GM19452 (cell line): ENCODE measurements at regions not wholly inside any gene's neighbourhood (a gene's known extent, or its start where the extent isn't known, plus 50 kb on each side); places are given as distances from the start of the nearest gene placed in this dataset.

Source experiments
- ATAC-seq: cut with Tn5 transposase; IDR thresholded peaks from one replicate; pipeline ENCODE4 v1.9.1; 2021; ENCODE audit not compliant: unreplicated experiment

DNA sequence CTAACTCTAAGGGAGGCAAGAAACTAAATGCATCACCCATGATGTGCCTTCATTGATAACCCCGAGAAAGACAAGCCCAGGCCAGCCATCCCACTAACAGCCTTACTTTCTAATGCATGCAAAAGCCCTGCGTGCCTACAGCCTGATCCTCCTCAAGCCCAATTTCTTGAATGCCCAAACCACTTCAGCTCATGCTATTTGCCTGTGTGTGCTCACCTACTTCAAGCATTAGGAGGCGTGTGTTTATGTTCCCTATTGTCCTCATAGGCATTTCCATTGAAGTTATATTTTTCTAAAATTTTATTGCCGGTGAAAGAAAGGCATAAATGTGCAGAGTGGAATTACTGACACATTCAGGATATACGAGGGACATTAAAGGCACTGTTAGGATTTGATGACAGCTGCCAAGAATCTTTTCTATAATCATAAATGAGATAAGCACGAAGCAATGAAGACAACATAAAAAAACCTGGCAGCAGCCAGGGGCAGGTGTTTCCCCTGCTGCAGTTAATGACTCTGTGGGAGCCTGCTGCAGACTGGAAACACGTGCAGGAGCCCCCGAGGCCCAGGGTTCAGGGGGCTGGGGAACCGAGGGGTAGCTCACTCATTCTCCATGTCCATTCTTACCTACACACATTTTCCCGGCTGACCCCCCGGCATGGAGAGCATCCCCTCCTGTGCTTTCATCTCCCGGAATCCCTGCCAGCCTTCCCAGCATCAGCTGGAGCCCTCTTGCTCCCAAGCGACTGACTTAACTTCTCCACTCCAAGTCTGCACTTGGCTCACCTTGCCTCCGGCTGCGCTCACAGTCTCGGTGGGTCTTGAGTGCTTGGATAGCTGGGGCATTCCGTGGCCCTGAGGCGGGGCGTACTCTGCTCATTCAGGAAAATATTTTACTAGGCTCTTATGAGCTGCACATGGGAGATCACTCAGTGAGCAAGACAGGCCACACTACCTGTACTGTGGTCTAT lies 292.3 kb upstream of the SIX2 start:
- no peak for ATAC-seq

DNA sequence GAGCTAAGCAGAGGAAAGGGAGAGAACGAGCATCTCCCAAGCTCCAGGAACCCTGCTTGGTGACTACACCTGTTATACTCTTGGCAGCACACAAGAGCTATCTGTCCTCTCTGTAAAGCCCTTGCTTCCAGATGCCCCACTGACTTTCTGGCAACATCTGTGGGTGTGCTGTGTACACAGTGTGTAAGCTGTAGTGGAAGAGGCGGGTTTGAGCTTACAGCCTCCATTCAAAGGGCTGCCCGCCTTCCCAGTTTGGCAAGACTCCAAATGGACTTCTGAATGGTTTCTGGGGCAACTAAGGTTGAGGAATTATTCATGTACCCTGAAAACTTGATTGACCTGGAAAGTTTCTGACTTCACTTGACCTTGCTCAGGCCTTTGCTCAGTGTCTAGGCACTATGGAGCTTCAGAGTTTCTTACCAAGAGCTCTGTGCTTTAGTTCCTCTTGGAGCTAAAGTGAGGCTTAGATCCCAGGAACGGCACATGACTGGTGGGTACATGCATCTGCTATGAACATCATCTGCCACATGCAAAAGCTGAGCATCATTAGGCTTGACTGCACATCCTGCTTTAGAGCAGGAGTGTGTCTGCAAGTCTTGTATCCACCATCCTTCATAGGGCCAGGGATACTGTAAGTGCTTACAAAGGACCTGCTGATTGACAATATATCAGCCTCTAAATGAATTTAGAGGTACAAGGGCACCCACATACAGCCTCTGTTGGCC lies 290.9 kb upstream of the SIX2 start:
- no peak for ATAC-seq

DNA sequence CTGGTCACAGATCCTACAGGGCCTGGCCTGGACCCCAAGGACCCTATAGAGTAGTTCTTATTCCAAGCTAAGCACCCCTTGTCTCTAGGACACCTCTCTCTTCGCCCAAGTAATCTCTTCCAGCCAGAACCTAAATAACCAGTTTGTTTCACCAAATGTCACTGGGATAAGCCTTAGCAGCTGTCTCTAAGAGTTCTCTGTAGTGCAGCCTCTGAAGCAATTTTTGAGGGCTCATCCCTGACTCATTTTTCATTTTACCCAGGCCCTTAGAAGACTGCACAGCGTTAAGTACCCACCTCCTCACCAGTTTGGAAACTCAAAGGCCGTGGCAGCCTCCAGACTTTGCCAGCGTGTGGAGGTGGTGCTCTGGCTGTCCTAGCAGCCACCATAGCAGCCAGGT lies 290.1 kb upstream of the SIX2 start:
- no peak for ATAC-seq

DNA sequence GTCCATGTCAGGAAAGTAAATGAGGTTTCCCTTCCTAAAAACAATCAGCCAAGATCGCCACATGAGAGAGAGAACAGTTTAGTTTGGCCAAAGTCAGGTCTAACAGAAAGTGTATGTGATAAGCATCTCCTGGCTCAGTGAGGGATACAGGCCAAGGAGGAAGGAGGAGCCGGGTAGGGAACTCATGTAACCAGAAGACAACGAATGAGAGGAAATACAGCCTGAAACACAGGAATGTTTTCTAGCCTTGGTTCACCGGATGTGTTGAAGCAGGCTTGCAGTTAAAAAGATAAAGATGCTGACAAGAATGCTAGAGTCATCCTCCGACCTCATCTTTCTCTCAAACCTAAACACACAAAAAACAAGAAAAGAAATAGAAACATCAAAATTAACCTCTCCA lies 283.9 kb upstream of the SIX2 start:
- no peak for ATAC-seq

DNA sequence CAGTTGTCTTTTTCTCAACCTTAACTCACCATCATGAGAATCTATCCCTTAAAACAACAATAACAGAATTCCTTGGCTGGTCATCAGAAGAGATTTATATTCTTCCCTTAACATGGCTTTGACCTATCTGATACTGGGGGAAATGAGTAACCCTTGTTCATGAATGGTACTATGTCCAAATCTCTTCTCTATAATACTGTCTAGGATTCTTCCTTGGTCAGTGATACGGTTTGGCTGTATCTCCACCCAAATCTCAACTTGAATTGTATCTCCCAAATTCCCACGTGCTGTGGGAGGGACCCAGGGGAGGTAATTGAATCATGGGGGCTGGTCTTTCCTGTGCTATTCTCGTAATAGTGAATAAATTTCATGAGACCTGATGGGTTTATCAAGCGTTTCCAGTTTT lies 282.0 kb upstream of the SIX2 start:
- no peak for ATAC-seq

DNA sequence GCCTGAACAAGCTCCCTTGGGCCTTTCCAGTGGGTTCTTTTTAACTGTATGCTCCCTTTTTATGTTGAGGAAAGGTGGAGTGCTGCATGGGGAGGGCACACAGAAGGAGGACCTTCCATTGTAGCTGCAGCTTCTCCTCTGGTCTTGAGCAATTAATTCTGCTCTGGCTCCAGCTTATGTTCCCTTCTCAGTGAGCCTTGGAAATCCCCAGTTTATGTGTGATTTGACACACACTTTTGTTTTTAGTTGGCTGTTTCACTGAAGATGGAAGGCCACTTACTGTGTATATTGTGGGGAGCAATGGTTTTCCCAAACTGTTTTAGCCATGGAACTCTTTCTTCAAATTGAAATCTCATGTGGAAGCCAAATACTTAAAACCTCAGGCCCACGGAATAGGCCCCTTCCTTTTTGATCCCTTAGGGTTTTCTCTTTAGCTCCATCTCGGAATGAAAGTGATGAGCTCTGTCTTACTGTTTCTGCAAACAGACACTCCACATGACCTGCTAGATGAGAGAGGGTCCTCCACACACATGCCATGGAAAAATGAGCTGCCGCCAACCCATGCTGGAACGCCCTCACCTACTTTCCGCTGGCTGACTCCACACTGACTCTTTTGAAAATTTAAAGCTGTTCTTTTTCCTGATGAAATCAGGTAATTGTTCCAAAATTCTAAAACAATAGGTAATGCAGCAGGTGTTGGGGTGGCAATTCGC lies 280.9 kb upstream of the SIX2 start:
- ATAC-seq: no peak

DNA sequence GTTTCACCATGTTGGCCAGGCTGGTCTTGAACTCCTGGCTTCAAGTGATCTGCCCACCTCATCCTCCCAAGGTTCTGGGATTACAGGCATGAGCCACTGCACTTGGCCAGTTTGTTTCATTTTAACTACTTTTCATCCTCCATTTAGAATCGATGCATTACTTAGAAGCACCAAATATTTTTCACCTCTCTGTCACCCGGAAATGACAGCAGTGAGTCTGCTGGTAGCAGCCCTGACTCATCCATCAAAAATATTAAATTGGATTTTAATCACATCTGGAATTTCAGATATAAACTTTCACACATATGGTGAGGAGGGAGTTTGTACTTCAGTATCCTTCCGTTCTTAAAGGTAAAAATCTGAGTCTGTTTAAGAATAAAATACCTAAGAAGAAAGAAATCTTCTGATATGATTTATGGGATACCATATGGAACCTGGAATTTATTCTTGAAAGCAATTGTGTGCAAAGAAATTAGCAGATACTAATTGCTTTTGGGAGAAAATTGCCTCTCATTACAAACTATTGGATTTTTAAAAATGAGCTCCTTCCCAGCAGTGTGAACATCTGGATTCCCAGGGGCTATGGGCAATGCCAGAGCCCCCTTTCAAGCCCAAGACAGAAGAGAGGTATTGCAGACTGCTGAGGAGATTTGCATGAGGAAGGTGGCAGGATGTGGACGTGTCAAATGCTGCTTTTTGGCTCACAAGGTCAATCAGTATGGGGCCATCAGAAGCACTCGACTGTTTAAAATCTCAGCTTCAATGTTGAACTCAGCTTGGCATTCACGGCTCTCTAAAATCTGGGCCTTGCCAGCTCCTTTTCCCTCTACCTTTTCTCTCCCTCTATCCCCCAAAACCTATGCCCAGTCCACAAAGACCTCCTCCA lies 279.5 kb upstream of the SIX2 start:
- ATAC-seq: no peak

DNA sequence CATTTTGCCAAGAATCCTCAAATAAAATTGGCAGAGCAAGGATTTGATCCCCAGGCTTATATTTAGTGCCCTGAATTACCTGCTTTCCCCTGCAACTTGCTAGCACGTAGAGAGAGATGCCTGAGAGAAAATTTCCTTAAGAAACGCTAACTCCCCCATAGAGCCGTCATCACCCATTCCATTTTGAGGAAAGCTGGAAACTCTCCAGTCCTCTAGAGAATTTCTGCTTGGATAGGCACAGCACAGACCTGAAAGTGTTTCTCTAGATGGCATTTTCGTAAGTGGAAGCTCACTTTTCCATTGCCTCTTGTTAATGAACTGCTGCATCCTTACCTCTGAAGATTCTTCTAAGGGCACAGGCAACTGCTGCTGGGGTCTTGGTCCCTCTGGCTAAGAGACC lies 277.8 kb upstream of the SIX2 start:
- no peak for ATAC-seq

DNA sequence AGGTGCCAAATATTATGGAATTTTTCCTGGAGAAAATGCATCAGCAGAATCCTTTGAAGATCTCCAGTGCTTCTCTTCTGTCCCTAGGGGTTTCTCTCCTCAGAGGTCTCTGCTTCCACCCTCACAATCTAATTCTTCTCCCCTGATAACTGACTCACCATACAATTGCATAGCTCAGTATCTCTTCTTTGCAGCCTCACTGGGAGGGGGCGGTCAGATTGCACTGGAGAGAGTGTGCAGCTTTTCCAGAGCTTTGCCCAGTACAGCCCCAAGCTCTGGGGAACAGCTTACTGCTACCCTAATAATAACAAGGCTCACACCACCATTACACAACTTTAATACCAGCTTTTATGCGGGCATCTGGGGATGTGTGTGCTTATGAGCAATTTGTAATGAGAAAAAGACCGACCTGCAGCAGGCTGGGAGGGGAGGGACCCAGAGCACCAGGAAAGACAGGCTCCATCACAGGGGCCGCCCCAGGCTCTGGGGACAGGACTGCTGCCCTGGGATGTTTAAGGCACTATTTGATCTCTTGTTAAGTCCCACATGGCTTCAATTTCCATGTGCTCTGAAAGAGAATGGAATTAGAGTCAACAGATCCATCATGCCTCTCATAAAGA lies 276.6 kb upstream of the SIX2 start:
- ATAC-seq: no peak

DNA sequence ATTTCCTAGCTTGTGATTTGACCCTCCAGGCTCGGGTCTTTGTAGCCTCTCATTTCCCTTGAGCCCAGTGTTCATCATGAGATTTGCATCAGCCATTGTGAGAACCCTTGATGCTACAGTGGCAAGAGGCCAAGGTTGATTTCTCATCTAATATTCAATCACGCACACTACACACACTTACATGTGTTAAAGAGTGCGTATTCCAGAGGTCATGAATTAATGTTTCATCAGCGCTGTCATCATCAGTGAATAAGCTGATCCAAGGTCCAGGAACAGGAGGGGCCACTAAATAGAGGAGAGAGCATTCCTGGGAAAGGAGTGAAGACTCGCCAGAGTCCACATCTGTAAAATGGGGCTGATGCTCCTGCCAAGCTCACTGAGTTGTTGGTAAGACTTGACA lies 276.1 kb upstream of the SIX2 start:
- ATAC-seq: no peak

DNA sequence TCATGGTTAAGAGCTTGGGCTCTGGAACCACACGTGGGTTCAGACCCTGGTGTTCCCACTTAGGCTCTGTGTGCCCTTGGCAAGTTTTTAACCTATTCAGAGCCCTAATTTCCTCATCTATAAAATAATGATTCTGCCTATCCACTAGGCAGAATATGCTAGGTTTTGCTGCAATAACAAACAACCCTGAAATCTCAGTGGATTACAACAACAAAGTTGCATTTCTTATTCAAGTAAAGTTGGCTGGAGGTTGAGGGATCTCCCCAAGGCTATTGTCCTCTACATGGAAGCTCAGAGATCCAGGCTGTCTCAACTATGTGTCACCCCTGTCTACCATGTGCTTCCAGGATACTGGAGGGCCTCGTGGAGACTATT lies 275.4 kb upstream of the SIX2 start:
- ATAC-seq: no peak

DNA sequence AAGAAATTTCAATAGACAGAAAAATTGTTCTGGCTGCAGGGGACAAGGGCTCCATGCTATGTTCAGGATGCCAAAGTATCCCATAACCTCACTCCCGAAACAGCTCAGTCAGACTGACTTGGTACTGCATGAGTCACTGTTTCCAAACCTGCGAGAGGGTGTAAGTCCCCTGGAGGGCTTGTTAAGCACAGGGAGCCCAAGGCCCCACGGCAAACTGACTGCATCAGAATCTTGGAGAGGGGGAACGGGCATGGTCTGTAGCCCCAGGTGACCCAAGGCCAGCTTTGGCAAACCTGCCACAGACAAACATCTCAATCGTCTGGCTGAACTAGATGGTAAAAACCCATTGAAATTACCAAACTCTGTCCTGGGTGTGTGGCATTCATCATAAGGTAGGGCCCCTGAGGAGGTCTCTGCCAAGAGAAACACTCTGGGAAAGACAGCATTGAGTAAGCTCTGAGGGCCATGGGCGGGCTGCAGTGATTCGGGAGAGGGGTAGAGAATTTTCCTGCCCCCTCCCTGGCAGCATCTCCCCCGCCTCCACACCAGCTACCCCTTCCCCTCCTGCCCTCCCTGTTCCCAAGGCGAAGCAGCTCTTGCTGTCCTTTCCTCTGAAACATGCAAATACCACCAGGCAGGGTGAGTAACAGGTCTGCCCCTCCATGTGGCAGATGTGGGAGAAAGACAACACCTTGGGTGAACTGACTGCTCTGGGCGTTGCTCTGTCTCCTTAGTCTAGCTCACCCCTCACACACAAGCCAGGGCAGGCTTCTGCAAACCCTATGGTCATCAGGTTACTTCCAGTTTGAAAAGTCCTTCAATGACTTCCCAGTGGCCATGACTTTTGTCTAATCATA lies 274.7 kb upstream of the SIX2 start:
- ATAC-seq: no peak

DNA sequence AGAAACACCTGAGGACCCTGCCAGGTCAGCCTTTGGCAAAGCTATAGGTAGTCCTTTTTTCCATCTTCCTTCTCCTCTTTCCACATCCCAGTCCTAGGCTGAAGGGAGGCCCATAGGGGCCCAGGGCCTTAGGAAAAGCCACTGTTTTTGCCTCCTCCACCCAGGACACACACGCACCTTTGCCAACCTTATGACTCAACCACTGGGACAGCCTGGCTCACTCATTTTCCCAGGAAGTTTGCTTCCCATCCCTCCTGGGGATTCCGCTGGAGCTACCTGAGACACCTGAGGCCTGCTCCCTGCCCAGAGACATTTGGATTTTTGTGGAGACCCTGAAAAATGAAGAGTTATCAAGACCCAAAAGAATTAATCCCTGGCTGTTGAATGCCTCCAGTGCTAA lies 273.4 kb upstream of the SIX2 start:
- no peak for ATAC-seq

DNA sequence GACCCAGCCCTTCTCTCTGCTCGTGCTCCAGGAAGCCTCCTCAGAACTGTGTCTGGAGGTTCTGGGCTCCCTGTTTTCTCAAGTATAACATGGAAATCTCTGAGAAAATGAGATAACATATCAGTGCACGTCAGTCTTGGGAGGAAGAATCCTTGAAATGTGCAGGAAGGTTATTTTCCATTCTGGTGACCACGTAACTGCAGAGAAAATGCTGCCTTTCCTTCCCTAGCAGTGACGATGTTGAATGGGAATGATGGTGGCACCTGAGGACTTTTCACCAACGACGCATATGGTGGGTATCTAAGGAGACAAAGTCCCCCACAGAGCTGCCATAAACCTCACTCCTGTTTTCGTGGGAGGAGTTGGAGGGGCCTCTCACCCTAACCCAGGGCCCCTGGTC lies 272.1 kb upstream of the SIX2 start:
- no peak for ATAC-seq

DNA sequence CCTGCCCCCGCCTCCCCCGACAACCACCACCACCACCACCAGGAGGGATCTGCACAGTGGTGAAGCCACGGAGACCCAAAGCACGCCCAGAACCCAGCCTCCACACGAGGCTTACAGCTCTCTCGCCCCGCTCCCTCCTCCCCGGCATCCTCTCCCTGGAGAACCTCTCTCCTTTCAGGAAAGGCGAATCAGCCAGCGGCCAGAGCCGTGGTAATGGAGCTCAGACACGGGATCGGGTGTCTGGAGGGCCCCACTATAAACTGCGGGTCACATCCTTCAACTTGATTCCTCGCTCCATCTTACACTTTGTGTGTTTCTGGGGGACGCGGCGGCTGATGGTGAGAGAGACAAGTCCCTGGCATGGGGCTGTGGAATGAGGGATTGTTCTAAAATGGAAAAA lies 271.5 kb upstream of the SIX2 start:
- no peak for ATAC-seq

DNA sequence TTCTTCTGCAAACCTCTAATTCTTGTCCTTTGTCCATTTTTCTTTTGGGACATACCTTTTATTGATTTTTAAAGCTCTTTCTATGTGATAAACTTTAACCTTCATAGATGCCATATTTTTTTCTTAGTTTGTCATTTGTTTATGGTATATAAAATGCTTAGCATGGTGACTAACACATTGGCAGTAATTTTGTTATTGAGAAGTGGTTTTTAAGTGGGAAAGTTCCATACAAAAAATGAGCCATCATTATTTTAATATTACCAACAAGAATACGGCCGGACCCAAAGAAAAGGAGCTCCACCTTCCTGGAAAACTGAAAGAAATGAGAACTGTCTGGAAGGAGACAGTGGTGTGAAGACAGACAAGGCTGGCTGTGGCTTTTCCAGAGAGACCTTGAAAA lies 270.1 kb upstream of the SIX2 start:
- ATAC-seq: no peak

DNA sequence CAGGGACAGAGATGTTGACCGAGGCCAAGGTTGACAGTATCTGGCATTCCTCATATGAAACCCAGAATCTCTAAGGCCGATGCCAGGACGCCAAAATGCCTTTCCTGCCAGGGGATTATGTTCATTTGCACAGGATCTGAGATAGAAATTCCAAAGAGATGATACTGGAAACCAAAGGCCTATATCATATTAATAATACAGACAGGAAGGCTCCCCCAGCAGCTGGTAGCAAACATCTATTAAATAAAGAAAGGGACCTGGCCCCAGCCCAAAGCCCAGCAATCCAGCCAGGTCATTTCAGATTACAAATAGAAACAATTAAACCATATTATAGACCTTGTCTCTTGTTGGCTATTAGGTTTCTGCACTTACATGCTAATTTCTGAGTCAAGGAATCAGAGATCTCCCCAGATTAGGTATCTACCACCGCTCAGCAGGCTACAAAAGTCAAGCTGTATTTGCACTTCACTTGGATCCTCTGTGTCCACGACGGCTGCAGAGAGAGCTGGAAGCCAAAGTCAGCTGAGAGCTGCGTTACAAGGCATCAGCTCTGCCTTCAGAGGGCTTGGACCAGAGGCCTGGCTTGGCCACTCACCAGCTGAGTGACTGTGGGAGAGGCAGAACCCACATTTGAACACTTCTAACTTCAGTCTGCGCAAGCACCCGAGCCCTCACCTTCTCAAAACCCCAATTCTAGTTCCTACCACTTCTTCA lies 269.3 kb upstream of the SIX2 start:
- ATAC-seq: no peak

DNA sequence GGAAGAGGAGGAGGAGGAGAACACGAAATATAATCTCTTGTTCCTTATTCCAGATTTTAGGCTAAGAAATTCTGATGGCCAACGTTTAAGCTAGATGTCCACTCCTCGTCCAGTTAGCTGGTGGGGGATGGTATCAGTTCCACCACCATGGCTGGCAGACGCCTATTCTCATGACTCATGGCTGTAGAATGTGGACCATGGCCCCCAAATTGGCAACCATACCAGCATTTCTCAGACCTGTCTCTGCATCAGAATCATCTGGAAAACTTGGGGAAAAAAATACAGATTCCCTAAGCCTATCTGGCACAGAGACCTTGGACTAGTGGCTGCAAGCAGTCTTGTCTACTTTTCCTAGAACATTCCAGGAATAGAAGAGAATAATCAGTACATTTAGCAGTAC lies 267.7 kb upstream of the SIX2 start:
- no peak for ATAC-seq

DNA sequence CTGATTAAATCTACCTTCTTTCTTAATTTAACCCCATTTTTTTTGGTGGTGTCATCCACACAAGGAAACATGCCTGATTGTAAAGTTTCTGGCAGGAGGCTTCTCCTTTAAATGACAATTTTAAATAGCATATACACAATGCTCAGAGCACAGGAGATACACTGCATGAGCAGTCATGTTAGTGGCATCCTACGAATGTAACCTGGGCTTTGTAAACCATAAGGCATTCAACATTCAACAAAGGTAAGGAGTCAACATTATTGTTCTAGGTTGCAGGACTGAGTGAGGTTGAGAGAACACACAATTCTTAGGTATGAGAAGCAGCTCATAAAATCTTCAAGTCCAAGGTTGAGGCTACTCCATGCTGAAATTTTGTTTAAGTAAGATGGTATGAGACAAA lies 266.6 kb upstream of the SIX2 start:
- ATAC-seq: no peak
